ENCODE measurements at regions not wholly inside any gene's neighbourhood (a gene's known extent, or its start where the extent isn't known, plus 50 kb on each side); places are given as distances from the start of the nearest gene placed in this dataset.

GRCh38 chr4:180335566-180335965, 1907.6 kb upstream of the TENM3 start:
- TF ChIP-seq ZNF160 (CRISPR knock-in tag; IDR thresholded peaks at IDR 0.05) (no peak), MEIS2 (CRISPR knock-in tag; IDR thresholded peaks at IDR 0.05) (no peak), ZMAT5 (CRISPR knock-in tag; IDR thresholded peaks at IDR 0.05; ENCODE audit: borderline replicate concordance, low read depth) (no peak), CTCF (CRISPR knock-in tag; IDR thresholded peaks at IDR 0.05) (no peak), NFYB (CRISPR knock-in tag; IDR thresholded peaks at IDR 0.05) (no peak), ZNF253 (CRISPR knock-in tag; IDR thresholded peaks at IDR 0.05; ENCODE audit: borderline replicate concordance) (no peak), PHF5A (CRISPR knock-in tag; IDR thresholded peaks at IDR 0.05; ENCODE audit: low read depth, unreplicated experiment) (no peak), PRDM15 (CRISPR knock-in tag; IDR thresholded peaks at IDR 0.05) (no peak), NR1H2 (CRISPR knock-in tag; IDR thresholded peaks at IDR 0.05; ENCODE audit: borderline replicate concordance, low read depth) (no peak), NCOA5 (CRISPR knock-in tag; IDR thresholded peaks at IDR 0.05) (no peak), EZH2 (conservative IDR thresholded peaks at IDR 0.05; ENCODE audit: low read depth, low read length) (no peak)

Data from HepG2 (cell line).